GM12878 (cell line): ENCODE measurements at regions not wholly inside any gene's neighbourhood (a gene's known extent, or its start where the extent isn't known, plus 50 kb on each side); places are given as distances from the start of the nearest gene placed in this dataset.

ENCODE experiments used
- ATAC-seq: fragments of 200-7000 bp; cut with Tn5 transposase; 3 replicates; pipeline ENCODE4 v1.9.1; 2020; ENCODE audit warnings: mild to moderate bottlenecking, moderate library complexity
- BruUV-seq: library from RNA; stranded (reverse); fragments of 400-500 nt; replicated peaks from 2 replicates; lab custom pipeline; 2021; lab: Mats Ljungman, UMichigan
- CTCF ChIA-PET: fragments of 300-600 bp; sonication (Branson Sonifier 250); formaldehyde crosslinking; extraction: SDS; loops from one replicate; lab custom pipeline; 2021; ENCODE audit warnings: inconsistent platforms; lab: Yijun Ruan, JAX
- POLR2A ChIA-PET: fragments of 350-600 bp; formaldehyde crosslinking; extraction: SDS; loops from one replicate; lab custom pipeline; 2021; ENCODE audit warnings: inconsistent platforms; lab: Charles Lee
- RAD21 ChIA-PET: fragments of 300-600 bp; sonication (Branson Sonifier 250); formaldehyde crosslinking; loops from one replicate; lab custom pipeline; 2023; ENCODE audit warnings: antibody characterized with exemption; ENCODE audit not compliant: unreplicated experiment; lab: Charles Lee
- SMC1A ChIA-PET: fragments of 300-600 bp; sonication (Branson Sonifier 250); formaldehyde crosslinking; loops from one replicate; lab custom pipeline; 2023; ENCODE audit not compliant: unreplicated experiment, uncharacterized antibody; lab: Charles Lee
- DNase-seq: peaks from one replicate; pipeline ENCODE4 v3.0.0-alpha.2; 2011; ENCODE audit warnings: low read depth, low spot score
- FAIRE-seq: peaks from 3 replicates; lab custom pipeline; 2011; peaks lifted over from hg19 to GRCh38; lab: Jason Lieb, UNC
- H2AFZ ChIP-seq: 2 replicates; pipeline ENCODE4 v1.6.0; 2011; ENCODE audit warnings: low read depth, low read length, control low read depth; ENCODE audit not compliant: control insufficient read depth
- H3K27ac ChIP-seq: 2 replicates; pipeline ENCODE4 v1.5.1; 2011; ENCODE audit warnings: control low read depth; ENCODE audit not compliant: control insufficient read depth, insufficient read depth
- H3K27me3 ChIP-seq, 2 experiments: replicated peaks in 1 of 2; 2 replicates each; pipeline versions ENCODE4 v1.6.0 to v1.6.1; 2011; ENCODE audit warnings: low read length in 1 of 2; ENCODE audit not compliant: control insufficient read depth in 2 of 2, insufficient read depth in 2 of 2
- H3K36me3 ChIP-seq, 2 experiments: 2 replicates each; pipeline ENCODE4 v1.5.1; 2011; ENCODE audit warnings: low read length in 1 of 2; ENCODE audit not compliant: control insufficient read depth in 2 of 2, insufficient read depth in 2 of 2
- H3K4me1 ChIP-seq: 2 replicates; pipeline ENCODE4 v1.6.1; 2011; ENCODE audit warnings: mild to moderate bottlenecking, low read length, moderate library complexity, mixed read lengths; ENCODE audit not compliant: control insufficient read depth, insufficient read depth
- H3K4me2 ChIP-seq: 2 replicates; pipeline ENCODE4 v1.6.0; 2011; ENCODE audit warnings: control low read depth; ENCODE audit not compliant: control insufficient read depth, insufficient read depth
- H3K4me3 ChIP-seq: fragments of 200-600 bp; sonication (generic); 2 replicates; pipeline ENCODE4 v1.5.1; 2016
- H3K79me2 ChIP-seq: 2 replicates; pipeline ENCODE4 v1.6.0; 2011; ENCODE audit warnings: low read length; ENCODE audit not compliant: control insufficient read depth, insufficient read depth
- H3K9ac ChIP-seq: 2 replicates; pipeline ENCODE4 v1.8.0; 2011; ENCODE audit warnings: low read length, control low read depth, mixed read lengths; ENCODE audit not compliant: control insufficient read depth, insufficient read depth
- H3K9me3 ChIP-seq: replicated peaks from 3 replicates; pipeline ENCODE4 v1.5.1; 2011; ENCODE audit warnings: mild to moderate bottlenecking, low read length; ENCODE audit not compliant: control insufficient read depth, insufficient read depth
- H4K20me1 ChIP-seq: 2 replicates; pipeline ENCODE4 v1.6.0; 2011; ENCODE audit not compliant: control insufficient read depth, insufficient read depth
- CHD1 ChIP-seq: IDR thresholded peaks from 2 replicates; pipeline ENCODE4 v1.6.1; 2012; ENCODE audit warnings: low read depth, low read length, improper control_type of control experiment
- ELK1 ChIP-seq: IDR thresholded peaks from 2 replicates; pipeline ENCODE4 v1.6.1; 2012; ENCODE audit warnings: low read depth, low read length, improper control_type of control experiment
- MEF2B ChIP-seq: fragments of 450-650 bp; IDR thresholded peaks from 2 replicates; pipeline ENCODE4 v1.6.1; 2018; ENCODE audit warnings: mild to moderate bottlenecking, moderate library complexity; ENCODE audit not compliant: partially characterized antibody, poor library complexity, severe bottlenecking
- NFIC ChIP-seq: IDR thresholded peaks from 2 replicates; pipeline ENCODE4 v1.6.1; 2012; ENCODE audit warnings: low read depth, mild to moderate bottlenecking, inconsistent platforms, low read length, moderate library complexity
- NFYA ChIP-seq: IDR thresholded peaks from 2 replicates; pipeline ENCODE4 v1.6.1; 2011; ENCODE audit warnings: low read depth, mild to moderate bottlenecking, low read length, improper control_type of control experiment, borderline replicate concordance
- TCF12 ChIP-seq: IDR thresholded peaks from 2 replicates; pipeline ENCODE4 v1.6.1; 2011; ENCODE audit warnings: low read depth, mild to moderate bottlenecking, low read length
- ZNF384 ChIP-seq: IDR thresholded peaks from 2 replicates; pipeline ENCODE4 v1.6.1; 2012; ENCODE audit warnings: low read depth, mild to moderate bottlenecking, low read length, improper control_type of control experiment, borderline replicate concordance
- ZSCAN29 ChIP-seq: fragments of 450-650 bp; IDR thresholded peaks from 2 replicates; pipeline ENCODE4 v1.6.1; 2017; ENCODE audit warnings: mild to moderate bottlenecking, moderate library complexity
- WGBS: methylation state at CpG from one replicate; pipeline ENCODE4 v1.1.6; 2016; ENCODE audit warnings: low lambda C conversion rate; ENCODE audit not compliant: insufficient replicate concordance, insufficient coverage; ENCODE audit errors: missing lambda C conversion rate; 5-methylcytosine and 5-hydroxymethylcytosine counted together
- in situ Hi-C: fragments of 300-500 bp; cut with MboI; formaldehyde crosslinking; loops from 9 replicates; pipeline ENCODE4 v1.14.3; 2018; ENCODE audit warnings: mixed read lengths
- intact Hi-C: fragments of 100-400 bp; cut with micrococcal nuclease; formaldehyde crosslinking; loops from one replicate; pipeline ENCODE4 v1.14.2; 2022; ENCODE audit not compliant: unreplicated experiment
- TF ChIP-seq, protein P1 (sequence below): IDR thresholded peaks from 2 replicates; pipeline ENCODE4 v1.6.1; 2011; ENCODE audit warnings: borderline replicate concordance, low read depth, mild to moderate bottlenecking, moderate library complexity, mixed read lengths, low read length; ENCODE audit not compliant: insufficient read depth; ENCODE audit errors: extremely low read length

DNA sequence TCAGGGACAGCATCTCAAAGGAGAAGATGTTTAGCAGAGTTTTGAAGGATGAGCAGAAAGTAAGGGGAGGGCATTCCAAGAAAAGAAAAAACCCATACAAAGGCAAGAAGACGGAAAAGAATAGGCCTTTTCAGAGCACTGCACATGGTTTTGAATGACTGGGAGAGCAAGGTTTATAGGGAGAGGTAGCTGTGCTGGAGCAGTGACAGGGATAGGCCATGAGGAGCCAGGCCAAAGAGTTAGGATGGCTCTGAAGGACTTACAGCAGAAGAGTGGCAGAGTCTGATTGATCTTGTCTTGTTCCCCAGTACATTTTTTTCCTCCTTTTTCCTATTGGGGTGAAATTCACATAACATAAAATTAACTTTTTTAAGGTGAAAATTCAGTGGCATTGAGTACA, 55.8 kb upstream of the PAK1 start:
- H3K4me1 ChIP-seq = no peaks in the 10 kb centered on the region
- intact Hi-C loops (no loop called here), in situ Hi-C loops (no loop called here)
- DNase-seq = no peak
- no peak overlapping the region for H3K9ac ChIP-seq
- SMC1A ChIA-PET = no interaction called here
- no TSS peak for BruUV-seq
- TF ChIP-seq, protein P1, sequence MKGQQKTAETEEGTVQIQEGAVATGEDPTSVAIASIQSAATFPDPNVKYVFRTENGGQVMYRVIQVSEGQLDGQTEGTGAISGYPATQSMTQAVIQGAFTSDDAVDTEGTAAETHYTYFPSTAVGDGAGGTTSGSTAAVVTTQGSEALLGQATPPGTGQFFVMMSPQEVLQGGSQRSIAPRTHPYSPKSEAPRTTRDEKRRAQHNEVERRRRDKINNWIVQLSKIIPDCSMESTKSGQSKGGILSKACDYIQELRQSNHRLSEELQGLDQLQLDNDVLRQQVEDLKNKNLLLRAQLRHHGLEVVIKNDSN = no peak
- TF ChIP-seq, all 136 proteins: peak for 0
- Histone ChIP-seq H3K4me2 (no peak overlapping the region), H2AFZ (no peak overlapping the region), H3K4me3 (no peak overlapping the region), H4K20me1 (no peaks in the 10 kb centered on the region), H3K27ac (no peak overlapping the region), H3K79me2 (no peaks in the 10 kb centered on the region), H3K36me3 (no peaks in the 10 kb centered on the region), H3K9me3 (no peaks in the 10 kb centered on the region), H3K27me3 (no peaks in the 10 kb centered on the region)
- POLR2A ChIA-PET = no interaction called here
- no peak for ATAC-seq
- FAIRE-seq = no peak
- RAD21 ChIA-PET = no interaction called here
- CTCF ChIA-PET = no interaction called here
- WGBS = 0% methylated on average over 1 of the region's 1 CpG

GRCh38 chr11:77525455-77526091, 51.7 kb upstream of the PAK1 start:
- TF ChIP-seq ZNF384 (no peak), NFIC (no peak), ELK1 (no peak), NFYA (no peak), TCF12 (no peak), ZSCAN29 (no peak), MEF2B (peak; percentile 26), CHD1 (no peak)
- intact Hi-C loops (no loop called here), in situ Hi-C loops (no loop called here)
- ChIA-PET CTCF (interaction anchor here (0.7 to 1.3 kb wide), 4 partner anchors 22 to 398 kb away, joined by 3 to 4 read pairs (median 4); no protein-coding TSS in a partner anchor), SMC1A (interaction anchor here (1.5 kb wide), 1 partner anchor 115 kb away, joined by 4 read pairs; no protein-coding TSS in a partner anchor), RAD21 (interaction anchor here (1.4 kb wide), 1 partner anchor 51 kb away, joined by 3 read pairs; the partner anchor contains the start of gene PAK1), POLR2A (interaction anchor here (0.6 kb wide), 1 partner anchor 211 kb away, joined by 4 read pairs; no protein-coding TSS in a partner anchor)
- H3K4me3 ChIP-seq = no peak overlapping the region
- H3K4me2 ChIP-seq = no peak overlapping the region
- no peaks in the 10 kb centered on the region for H3K36me3 ChIP-seq
- no peak for ATAC-seq
- 32% methylated on average over 4 of the region's 4 CpGs for WGBS
- no peaks in the 10 kb centered on the region for H3K9me3 ChIP-seq
- no peak overlapping the region for H3K27ac ChIP-seq
- no peaks in the 10 kb centered on the region for H3K4me1 ChIP-seq
- FAIRE-seq = no peak
- H3K27me3 ChIP-seq = no peaks in the 10 kb centered on the region
- no peaks in the 10 kb centered on the region for H4K20me1 ChIP-seq
- no peak overlapping the region for H3K9ac ChIP-seq
- no TSS peak for BruUV-seq
- H3K79me2 ChIP-seq = no peaks in the 10 kb centered on the region
- DNase-seq = no peak
- H2AFZ ChIP-seq = no peak overlapping the region
